ENCODE measurements at regions not wholly inside any gene's neighbourhood (a gene's known extent, or its start where the extent isn't known, plus 50 kb on each side); places are given as distances from the start of the nearest gene placed in this dataset.
A peak's percentile ranks its signal among the peaks of the same experiment; 100 is the strongest.

DNA sequence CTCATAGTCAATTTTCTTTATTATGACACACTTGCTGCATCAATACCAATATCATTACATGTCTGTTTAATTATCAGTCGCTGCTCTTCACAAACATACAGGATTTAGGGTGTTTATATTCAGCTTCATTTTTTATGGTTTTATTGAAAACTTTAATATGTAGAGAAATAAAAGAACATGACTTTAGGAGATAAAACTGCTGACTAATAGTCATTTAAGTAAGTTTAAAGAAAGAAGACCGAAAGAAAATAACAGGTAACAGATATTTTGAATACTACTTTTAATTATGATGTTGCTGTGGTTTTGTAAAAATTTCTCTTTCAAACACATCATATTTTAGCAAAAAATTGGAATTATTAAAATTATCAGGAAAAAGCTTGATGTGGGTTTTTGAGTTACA lies 685.1 kb upstream of the BRINP3 start:
- no peak for DNase-seq

DNA sequence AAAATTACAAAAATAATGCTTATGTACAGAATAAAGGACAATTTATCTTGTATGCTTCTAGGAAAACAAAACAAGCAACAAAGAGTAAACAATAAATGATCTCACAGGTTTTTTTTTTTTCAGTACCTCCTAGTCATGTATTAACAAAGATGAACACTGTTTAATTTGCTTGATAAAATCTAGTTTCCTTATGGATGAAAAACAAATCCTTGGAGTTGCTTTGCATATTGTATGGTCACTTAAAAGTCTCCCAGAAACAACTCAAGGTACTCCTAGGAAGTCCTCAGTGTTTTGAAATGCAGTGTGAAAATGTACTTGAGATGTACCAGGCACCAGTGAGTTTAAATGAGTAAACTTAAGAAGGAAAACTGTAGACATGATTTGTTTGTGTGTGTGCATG lies 686.0 kb upstream of the BRINP3 start:
- no peak for DNase-seq

DNA sequence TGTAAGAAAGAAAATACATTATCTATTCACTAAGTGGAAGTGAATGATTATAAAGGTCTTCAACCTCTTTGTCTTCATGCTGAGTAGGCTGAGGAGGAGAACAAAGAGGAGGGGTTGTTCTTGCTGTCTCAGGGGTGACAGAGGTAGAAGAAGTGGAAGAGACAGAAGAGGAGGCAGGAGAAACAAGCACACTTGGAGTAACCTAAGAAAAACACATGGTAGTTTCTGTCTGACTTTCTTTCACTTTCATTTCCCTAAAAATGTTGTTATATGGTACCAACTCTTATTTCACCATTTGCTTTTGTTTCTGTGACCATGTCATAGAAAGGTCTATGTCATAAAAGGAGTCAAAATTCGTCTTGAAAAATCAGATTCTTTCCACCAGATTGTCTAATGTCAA lies 696.6 kb upstream of the BRINP3 start:
- no peak for DNase-seq

DNA sequence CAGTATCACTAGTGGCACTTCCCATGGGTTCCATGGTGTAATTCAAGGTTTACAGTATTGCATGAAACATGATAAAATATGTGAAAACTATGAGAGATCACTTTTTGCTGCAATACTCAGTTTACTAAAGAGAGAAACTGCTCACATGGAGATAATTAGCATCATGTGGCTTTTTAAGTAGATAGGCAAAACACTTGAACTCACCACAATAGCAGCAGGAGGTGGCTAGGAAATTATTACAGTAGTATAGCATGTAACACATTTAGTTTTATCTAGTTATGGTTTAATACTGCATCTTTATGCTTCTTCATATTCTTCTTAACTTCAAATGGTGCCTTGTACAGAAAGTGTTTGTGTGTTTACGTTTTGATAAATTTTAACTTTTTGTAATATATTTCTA lies 698.5 kb upstream of the BRINP3 start:
- no peak for DNase-seq

DNA sequence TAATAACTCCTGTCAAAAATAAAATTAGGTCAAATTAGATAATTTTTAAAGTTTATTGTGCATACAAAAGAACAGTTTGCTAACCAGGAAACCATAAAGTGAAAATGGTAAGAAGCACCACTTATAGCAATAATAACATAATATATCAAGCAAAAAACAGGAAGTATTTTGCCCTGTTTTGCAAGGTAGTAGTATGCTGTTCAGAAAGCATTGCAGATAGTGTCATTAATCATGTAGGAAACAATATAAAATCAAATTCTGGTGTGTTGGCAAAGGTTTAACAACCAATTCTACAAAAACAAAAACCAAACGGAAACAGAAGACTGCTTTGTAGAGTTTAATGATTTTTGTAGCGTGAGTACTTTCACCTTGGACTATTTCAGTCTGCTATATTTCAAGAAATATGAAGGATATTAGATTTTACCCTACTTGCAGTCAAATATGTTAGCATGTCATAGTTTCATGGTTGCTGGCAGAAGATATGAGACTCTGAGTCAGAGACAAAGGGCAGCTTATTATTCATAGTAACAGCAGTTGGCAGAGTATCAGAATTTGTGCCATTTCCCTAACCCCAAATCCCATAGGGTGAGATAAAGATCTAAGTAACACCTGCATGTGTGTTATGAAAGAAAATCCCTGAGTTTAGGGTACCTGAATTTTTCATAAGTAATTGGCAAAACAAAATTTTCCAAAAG lies 729.0 kb upstream of the BRINP3 start:
- no peak for DNase-seq

DNA sequence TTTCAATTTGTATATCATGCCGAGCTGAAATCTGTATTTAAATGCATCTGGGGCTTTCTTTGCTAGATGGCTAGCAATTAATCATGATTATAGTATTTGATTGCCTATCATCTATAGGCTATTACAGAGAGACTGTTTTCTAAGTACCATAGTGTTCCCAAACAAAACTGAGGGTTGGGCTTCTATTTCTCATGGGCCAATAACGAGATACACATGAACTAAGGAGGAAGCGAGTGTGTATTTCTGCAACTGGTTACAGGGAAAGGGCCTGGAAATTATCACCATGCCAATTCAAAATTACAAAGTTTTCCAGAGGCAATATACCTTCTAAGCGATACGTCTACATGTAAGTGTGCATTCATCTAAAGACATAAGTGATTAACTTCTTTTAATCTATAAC lies 744.5 kb upstream of the BRINP3 start:
- DNase-seq = no peak

DNA sequence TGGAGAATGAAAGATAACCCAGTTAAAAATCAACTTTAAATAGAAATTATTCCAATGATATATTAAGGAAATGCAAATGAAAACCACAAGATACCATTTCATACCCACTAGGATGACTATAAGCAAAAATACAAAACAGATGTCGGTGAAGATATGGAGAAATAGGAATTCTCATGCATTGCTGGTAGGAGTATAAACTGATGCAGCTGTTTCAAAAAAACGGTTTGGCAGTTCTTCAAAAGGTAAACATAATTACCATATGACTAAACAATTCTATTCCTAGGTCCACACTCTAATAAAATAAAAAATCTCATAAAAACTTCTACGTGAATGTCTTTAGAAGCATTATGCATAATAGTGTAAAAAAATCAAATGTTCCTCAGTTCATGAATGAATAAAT lies 763.3 kb upstream of the BRINP3 start:
- DNase-seq = no peak

DNA sequence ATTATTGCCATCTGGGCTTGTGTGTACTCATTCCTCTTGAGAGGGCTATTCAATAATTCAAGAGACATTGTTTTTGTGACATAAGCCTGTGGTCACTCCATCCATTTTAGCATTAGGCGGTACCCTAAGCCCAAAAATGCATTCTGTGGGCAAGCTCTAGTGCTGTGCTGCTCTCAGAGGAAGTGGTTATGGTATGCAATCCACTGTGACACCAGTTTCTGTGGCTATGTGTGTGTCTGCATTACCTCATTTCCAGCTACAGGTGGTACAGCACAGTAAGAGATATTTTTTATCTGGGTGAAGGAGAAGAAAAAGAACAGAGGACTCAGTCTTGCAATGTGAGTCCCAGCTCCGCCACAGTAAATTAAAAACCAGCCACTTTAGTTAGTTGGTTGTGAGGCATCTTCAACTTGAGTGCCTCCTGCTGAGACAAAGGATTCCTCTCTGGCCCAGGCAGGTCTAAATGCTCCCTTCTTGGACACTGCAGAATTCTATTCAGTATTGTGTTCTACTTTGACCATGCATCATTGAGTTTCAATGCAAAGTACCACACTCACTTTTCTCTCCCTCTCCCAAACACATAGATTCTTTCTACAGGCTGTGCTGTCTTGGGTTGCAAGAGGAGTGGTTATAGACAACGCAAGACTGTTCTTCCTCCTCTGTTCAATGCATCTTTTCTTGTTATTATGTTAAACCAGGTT lies 777.8 kb upstream of the BRINP3 start:
- DNase-seq = no peak

DNA sequence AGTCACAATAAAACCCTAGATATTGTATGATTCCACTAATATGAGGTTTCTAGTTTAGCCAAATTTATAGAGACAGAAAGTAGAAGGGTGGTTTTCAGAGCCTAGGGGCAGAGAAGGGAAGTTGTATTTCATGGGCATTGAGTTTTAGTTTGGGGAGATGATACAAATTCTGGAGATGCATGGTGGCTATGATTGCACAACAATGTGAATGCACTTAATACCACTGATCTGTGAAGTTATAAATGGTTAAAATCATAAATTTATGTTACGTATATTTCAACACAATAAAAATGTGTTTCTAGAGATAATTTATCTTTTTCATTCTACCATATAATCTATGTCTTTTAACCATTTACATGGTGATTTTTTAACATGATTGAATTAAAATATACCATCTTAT lies 779.3 kb upstream of the BRINP3 start:
- no peak for DNase-seq

DNA sequence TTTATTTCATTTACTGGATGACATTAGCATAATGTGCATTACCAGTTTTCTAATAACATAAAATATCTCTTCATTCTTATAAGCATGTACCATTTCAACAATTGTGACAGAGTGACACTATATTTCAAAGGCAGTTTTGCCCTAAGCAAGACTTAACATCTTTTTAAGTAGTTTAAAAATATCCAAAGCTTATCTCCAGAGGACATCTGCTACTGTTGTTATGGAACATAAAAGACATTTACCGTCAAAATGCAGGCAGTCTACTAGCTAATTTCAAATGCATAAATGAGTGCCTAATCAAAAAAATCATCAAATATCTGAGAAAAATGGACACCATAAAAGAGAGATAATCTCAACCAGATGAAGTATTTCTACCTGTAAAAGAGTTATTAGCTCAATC lies 782.4 kb upstream of the BRINP3 start:
- DNase-seq = peak in 1 of 2 experiments; percentile 31

DNA sequence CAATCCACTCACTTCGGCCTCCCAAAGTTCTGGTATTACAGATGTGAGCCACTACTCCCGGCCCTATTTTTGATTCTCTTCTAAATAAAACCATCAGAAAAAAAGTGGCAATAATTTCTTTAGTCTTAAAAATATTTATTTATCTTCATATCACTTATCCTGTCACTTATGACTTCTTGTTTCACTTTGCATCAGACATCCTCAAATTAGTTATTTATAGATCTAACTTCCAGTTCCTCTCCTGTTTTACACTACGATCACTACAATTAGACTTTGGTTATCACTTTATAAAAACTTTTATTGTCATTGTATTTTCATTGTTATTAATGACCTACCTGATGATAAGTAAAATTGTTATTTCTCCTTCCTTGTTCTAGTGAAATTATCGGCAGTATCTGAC lies 783.4 kb upstream of the BRINP3 start:
- no peak for DNase-seq

DNA sequence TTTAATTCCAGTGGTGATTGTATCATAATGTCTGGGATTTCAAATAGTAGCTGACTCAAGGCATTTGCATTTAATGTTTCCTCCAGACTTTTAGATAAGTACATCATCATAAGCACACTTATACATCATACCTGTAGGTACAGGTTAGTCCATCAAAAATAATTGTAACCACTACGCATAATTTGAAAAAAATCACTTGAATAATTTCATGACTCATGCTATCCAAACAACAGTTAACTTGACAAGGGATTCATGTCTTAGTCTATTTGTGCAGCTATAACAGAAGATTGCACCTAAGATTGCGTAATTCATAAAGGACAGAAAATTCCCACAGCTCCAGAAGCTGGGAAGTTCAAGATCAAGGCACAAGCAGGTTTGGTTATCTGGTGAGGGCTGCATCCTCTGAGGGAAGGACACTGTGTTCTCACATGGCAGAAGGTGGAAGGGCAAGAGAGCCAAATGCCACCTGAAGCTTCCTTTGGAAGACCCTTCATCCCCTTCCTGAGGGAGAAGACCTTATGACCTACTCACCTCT lies 801.7 kb upstream of the BRINP3 start:
- no peak for DNase-seq

DNA sequence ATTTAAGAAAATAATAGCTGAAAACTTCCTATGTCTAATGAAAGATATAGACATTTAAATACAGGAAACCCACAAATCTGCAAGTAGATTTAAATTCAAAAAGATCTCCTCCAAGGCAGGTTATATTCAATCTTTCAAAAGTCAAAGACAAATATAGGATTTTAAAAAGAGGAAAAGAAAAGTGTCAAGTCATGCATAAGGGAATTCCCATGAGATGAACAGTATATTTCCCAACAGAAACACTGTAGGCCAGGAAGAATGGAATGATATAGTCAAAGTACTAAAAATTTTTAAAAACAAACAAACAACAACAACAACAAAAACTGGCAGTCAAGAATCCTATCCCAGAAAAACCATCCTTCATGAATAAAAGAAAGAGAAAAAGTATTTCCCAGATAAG lies 806.5 kb upstream of the BRINP3 start:
- DNase-seq = no peak

DNA sequence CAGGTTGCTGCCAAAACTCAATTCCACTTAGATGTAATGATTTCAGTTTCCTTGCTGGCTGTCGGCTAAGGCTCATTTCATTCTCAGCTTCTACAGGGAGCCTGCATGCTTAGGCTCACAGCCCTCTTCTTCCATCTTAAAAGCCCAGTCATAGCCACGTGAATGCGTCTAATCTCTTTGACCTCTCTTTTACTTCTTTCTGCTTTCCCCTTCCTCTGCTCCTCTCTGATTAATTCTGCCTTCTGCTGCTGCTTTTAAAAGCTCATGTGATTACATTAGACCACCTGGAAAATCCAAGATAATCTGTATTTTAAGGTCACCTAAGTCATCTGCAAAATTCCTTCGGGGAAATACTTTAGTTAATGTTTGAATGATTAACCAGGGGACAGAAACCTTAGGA lies 812.8 kb upstream of the BRINP3 start:
- DNase-seq = peak; percentile 60 to 81

DNA sequence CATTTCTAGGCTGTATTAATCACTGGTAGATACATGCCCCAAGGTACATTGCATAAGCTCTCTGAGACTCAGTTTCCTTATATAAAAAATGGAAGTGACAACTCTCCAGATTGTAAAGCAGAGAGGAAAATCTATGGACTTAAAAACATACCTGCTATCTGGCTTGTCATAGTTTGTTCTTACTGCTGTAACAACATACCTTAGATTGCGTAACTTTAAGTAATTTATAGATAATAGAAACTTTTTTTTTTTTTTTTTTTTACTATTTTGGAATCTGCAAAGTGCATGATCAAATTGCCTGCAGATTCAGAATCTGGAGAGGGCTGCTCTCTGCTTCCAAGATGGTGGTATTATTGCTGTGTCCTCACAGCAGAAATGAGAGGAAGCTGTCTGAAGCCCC lies 827.7 kb upstream of the BRINP3 start:
- no peak for DNase-seq

DNA sequence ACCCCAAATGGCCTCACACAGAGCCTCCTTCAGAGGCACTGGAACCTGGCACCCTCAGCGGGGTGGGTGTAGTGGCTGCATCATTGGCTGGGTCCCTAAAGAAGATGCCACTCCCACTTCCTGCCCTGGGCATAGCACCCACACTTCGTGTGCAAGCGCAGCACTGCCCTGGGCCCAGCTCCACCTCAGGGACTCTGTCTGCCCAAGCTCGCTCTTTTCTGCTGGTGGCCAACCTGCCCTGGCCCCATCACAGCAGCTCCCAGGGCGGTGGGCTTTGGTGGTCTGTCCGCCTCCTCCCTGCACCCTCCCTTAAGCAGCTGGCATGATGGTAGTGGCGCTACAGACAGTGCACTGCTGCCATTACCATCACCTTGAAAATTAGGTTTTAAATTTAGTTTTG lies 829.3 kb upstream of the BRINP3 start:
- DNase-seq = no peak

DNA sequence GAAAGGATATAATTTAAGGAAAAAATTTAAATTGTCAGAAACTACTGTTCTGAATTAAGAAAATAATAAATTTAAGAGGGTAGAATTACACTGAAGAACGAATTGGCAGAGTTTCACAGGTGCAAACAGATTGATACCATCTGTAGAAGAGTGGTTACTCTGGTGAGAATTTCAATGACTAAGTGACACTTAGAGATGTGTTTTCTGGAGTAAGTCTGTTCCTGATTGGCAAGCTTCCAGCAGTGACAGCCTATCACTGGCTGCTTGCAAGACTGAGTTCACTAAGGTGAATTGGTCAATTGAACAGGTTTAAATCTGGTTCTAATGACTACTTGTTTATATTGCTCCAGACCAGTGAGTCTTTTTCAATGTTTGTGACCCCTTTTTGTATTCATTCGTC lies 838.2 kb upstream of the RGS18 start:
- DNase-seq = peak; percentile 46 to 85

DNA sequence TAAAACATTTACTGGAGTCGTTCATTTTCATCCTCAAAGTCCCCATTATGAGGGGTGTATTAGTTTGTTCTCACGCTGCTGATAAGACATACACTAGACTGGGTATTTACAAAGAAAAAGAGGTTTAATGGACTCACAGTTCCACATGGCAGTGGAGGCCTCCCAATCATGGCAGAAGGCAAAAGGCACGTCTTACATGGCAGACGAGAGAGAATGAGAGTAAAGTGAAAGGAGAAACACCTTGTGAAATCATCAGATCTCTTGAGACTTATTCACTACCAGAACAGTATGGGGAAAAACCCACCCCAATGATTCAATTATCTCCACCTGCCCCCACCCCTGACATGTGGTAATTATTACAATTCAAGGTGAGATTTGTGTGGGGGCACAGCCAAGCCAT lies 830.4 kb upstream of the RGS18 start:
- DNase-seq = no peak

DNA sequence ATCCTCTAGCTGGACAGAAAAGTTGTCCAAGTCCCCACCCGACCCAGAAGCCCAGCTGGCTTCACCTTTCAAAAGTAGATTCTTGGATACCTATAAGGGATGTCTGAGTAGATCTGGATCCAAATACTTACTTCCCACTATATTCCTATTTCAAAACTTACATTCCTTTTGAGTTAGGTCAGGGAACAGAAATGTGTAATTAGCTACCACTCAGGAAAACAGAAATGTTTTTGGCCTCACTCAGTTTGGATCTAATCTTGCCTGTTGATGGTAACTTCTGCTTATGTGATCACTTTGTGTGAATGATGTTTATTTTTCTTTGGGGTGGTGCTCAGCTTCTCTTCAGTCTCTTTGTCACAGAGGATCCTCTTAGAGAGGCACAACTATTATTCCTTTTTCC lies 814.4 kb upstream of the RGS18 start:
- no peak for DNase-seq

DNA sequence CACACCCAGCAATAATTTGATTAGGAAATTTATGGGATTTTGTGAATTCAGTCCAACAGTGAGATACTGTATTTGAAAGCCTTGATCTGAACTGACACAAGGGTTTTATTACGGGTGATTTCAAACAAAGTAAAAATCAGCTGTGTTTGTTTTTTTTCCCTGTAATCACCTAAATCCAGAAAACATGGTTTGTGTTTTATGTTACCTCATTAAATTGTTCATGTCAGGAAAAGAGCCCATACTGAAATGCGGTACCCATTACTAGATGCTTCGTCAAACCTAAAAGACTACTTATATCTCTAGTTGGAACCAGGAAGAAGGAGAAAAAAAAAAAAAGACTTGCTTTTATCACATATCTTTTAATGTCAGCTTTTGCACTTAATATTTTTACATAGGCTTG lies 811.9 kb upstream of the RGS18 start:
- no peak for DNase-seq

DNA sequence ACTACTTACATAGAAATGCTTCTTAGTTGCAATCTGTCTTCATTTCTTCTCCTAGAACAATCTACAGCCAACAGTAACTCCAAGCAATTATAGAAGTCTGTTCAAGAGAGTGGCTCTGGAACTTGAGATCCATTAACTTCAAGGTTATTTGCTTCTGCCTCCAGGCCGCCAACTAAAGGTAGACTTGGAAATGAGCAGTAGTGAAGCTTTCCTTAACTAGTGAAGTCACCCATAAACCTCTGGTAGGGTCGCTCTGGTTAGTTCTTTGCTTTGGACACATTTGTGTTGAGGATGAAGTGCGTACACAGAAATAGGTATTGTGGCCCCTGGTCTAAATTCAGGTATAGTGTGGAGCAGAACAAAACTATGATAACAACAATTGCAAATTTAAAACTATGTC lies 809.9 kb upstream of the RGS18 start:
- no peak for DNase-seq

DNA sequence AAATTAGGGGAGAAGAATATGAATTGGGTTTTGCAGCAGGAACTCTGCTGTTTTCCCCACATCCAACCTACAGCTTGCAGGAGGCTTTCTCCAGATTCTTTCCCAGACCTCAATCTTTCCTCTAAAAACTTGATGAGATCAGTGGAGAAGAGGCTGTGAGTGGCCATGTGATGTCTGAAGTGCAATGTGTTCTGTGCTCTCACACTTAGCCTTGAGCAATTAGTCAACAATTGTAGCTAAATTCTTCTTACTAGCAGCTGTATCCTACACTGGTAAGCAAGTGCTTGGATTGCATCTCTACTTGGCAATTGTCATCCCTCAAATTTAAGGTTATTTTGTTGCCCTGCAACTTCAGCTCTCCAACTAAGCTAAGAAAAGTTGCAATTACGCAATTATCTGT lies 807.3 kb upstream of the RGS18 start:
- peak; percentile 2 to 68 for DNase-seq

DNA sequence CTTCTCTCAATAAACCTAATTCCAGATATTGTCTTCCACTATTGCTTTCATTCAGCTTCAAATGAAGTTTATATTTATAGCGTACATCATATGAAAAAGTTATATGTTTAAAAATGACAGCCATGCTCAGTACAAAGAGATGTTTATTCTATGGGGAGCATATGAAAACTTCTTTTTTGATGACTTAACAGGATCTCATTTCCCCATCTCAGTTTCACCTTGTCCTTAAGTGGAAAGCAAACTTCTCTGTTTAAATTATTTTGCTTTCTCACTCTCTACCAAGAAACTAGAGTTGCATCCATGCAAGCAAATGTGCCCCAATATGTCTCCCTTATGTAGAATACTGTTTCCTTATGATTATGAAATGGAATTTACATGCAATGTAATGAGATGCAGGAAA lies 799.5 kb upstream of the RGS18 start:
- DNase-seq = no peak

DNA sequence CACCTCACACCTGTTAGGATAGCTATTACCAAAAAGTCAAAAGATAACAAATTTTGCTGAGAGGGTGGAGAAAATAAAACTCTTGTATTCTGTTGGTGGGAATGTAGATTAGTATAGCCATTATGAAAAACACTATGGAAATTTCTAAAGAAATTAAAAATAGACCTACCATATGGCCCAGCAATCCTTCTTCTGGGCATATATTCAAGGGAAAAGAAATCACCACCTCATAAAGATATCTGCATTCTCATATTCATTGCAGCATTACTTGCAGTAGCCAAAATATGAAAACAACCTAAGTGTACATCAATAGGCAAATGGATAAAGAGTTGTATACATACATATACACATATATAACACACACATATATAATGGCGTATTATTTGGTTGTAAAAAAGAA lies 791.6 kb upstream of the RGS18 start:
- no peak for DNase-seq
